Upper lobe of left lung (tissue), 6 donors: ENCODE measurements at regions not wholly inside any gene's neighbourhood (a gene's known extent, or its start where the extent isn't known, plus 50 kb on each side); places are given as distances from the start of the nearest gene placed in this dataset.
A peak's percentile ranks its signal among the peaks of the same experiment; 100 is the strongest.

Source experiments
- ATAC-seq, 2 donors: fragments of 200-7000 bp; cut with Tn5 transposase; one replicate each; pipeline ENCODE4 v1.9.1; 2022; ENCODE audit warnings: mild to moderate bottlenecking in 2 of 2, moderate library complexity in 2 of 2; ENCODE audit not compliant: low FRiP score in 2 of 2
- DNase-seq, 2 donors: peaks; one replicate each; pipeline ENCODE4 v3.0.0-alpha.2; 2019 to 2020
- H3K27ac ChIP-seq, 4 donors: fragments of 200-600 bp; sonication (generic); one replicate each; pipeline ENCODE4 v1.5.1; 2016 to 2019
- H3K27me3 ChIP-seq, 4 donors: fragments of 200-600 bp; sonication (generic); one replicate each; pipeline ENCODE4 v1.5.1; 2017 to 2019
- H3K36me3 ChIP-seq, 4 donors: fragments of 200-600 bp; sonication (generic); one replicate each; pipeline ENCODE4 v1.5.1; 2016 to 2019
- H3K4me1 ChIP-seq, 4 donors: fragments of 200-600 bp; sonication (generic); one replicate each; pipeline ENCODE4 v1.5.1; 2018 to 2019
- H3K4me3 ChIP-seq, 4 donors: fragments of 200-600 bp; sonication (generic); one replicate each; pipeline ENCODE4 v1.5.1; 2017 to 2019; ENCODE audit warnings: mild to moderate bottlenecking in 2 of 4, moderate library complexity in 1 of 4
- H3K9me3 ChIP-seq, 4 donors: fragments of 200-600 bp; sonication (generic); one replicate each; pipeline ENCODE4 v1.5.1; 2018 to 2019
- CTCF ChIP-seq, 6 experiments: fragments of 450-650 bp in 4 of 6; fragments of 200-600 bp in 2 of 6; sonication (generic) in 2 of 6; IDR thresholded peaks; one replicate each; pipeline ENCODE4 v1.5.1; 2016 to 2019; ENCODE audit warnings: antibody characterized with exemption in 6 of 6
- EP300 ChIP-seq, 4 donors: sonication (generic); formaldehyde crosslinking; IDR thresholded peaks; one replicate each; pipeline ENCODE4 v1.5.1; 2017; ENCODE audit warnings: antibody characterized with exemption in 4 of 4, control low read depth in 2 of 4
- POLR2A ChIP-seq, 4 donors: fragments of 450-650 bp; IDR thresholded peaks; one replicate each; pipeline ENCODE4 v1.5.1; 2016 to 2017; ENCODE audit warnings: antibody characterized with exemption in 4 of 4, mild to moderate bottlenecking in 2 of 4
- POLR2AphosphoS5 ChIP-seq, 2 donors: sonication (generic); formaldehyde crosslinking; IDR thresholded peaks; one replicate each; pipeline ENCODE4 v1.5.1; 2017; ENCODE audit warnings: antibody characterized with exemption in 2 of 2
- WGBS, 2 donors: methylation state at CpG; one replicate each; pipeline ENCODE4 v1.1.5; 2017 to 2018; 5-methylcytosine and 5-hydroxymethylcytosine counted together
- donor health status: DM: no; HTN: no; CAD: no; lungs with moderate emphysema.
- donor health status: DM: no; HTN: yes; CAD: no; lungs with severe emphysema.

GRCh38 chr2:128594651-128594910, 275.9 kb upstream of the HS6ST1 start:
- Histone ChIP-seq H3K4me3 (no peak overlapping the region), H3K9me3 (no peaks in the 10 kb centered on the region), H3K36me3 (no peaks in the 10 kb centered on the region), H3K27ac (no peak overlapping the region), H3K4me1 (no peaks in the 10 kb centered on the region), H3K27me3 (no peaks in the 10 kb centered on the region)
- TF ChIP-seq CTCF (IDR thresholded peaks at IDR 0.05) = no peak
- TF ChIP-seq POLR2A (IDR thresholded peaks at IDR 0.05) = no peak
- no peak for TF ChIP-seq POLR2AphosphoS5 (IDR thresholded peaks at IDR 0.05)
- TF ChIP-seq EP300 (IDR thresholded peaks at IDR 0.05) = no peak
- 75 to 100% methylated on average over 1 to 2 of the region's 2 CpGs for WGBS, 2 donors
- ATAC-seq (no peak), DNase-seq (no peak)

GRCh38 chr2:128594953-128595677, 276.4 kb upstream of the HS6ST1 start:
- DNase-seq (no peak), ATAC-seq (peak in 1 of 2 donors; percentile 21)
- Histone ChIP-seq H3K27ac (no peak overlapping the region), H3K9me3 (no peaks in the 10 kb centered on the region), H3K4me3 (no peak overlapping the region), H3K36me3 (no peaks in the 10 kb centered on the region), H3K4me1 (no peaks in the 10 kb centered on the region), H3K27me3 (no peaks in the 10 kb centered on the region)
- TF ChIP-seq POLR2AphosphoS5 (IDR thresholded peaks at IDR 0.05) (no peak), CTCF (IDR thresholded peaks at IDR 0.05) (no peak), EP300 (IDR thresholded peaks at IDR 0.05) (no peak), POLR2A (IDR thresholded peaks at IDR 0.05) (no peak)
- 77 to 83% methylated on average over 8 to 13 of the region's 13 CpGs for WGBS, 2 donors

GRCh38 chr2:128595763-128596395, 277.2 kb upstream of the HS6ST1 start:
- no peaks in the 10 kb centered on the region for H3K9me3 ChIP-seq
- no peaks in the 10 kb centered on the region for H3K4me1 ChIP-seq
- H3K36me3 ChIP-seq = no peaks in the 10 kb centered on the region
- 56 to 60% methylated on average over 10 to 13 of the region's 13 CpGs for WGBS, 2 donors
- TF ChIP-seq CTCF (IDR thresholded peaks at IDR 0.05) = no peak
- TF ChIP-seq EP300 (IDR thresholded peaks at IDR 0.05) = no peak
- no peak for TF ChIP-seq POLR2AphosphoS5 (IDR thresholded peaks at IDR 0.05)
- no peak for TF ChIP-seq POLR2A (IDR thresholded peaks at IDR 0.05)
- no peak for ATAC-seq
- H3K4me3 ChIP-seq = no peak overlapping the region
- no peaks in the 10 kb centered on the region for H3K27me3 ChIP-seq
- peak in 1 of 2 donors; percentile 14 for DNase-seq
- no peak overlapping the region for H3K27ac ChIP-seq

- Histone ChIP-seq H3K9me3 (no peaks in the 10 kb centered on the region), H3K27ac (no peak overlapping the region), H3K4me3 (no peak overlapping the region), H3K4me1 (no peaks in the 10 kb centered on the region), H3K36me3 (no peaks in the 10 kb centered on the region), H3K27me3 (no peaks in the 10 kb centered on the region)
- TF ChIP-seq CTCF (IDR thresholded peaks at IDR 0.05) = no peak
- no peak for TF ChIP-seq POLR2A (IDR thresholded peaks at IDR 0.05)
- TF ChIP-seq EP300 (IDR thresholded peaks at IDR 0.05) = no peak
- no peak for TF ChIP-seq POLR2AphosphoS5 (IDR thresholded peaks at IDR 0.05)
- no peak for ATAC-seq
- peak in 1 of 2 donors; percentile 11 for DNase-seq
- 88 to 89% methylated on average over 9 to 12 of the region's 12 CpGs for WGBS, 2 donors
Observed at GRCh38 chr2:128596396-128597120, 277.9 kb upstream of the HS6ST1 start.
